ENCODE measurements at regions not wholly inside any gene's neighbourhood (a gene's known extent, or its start where the extent isn't known, plus 50 kb on each side); places are given as distances from the start of the nearest gene placed in this dataset.

DNA sequence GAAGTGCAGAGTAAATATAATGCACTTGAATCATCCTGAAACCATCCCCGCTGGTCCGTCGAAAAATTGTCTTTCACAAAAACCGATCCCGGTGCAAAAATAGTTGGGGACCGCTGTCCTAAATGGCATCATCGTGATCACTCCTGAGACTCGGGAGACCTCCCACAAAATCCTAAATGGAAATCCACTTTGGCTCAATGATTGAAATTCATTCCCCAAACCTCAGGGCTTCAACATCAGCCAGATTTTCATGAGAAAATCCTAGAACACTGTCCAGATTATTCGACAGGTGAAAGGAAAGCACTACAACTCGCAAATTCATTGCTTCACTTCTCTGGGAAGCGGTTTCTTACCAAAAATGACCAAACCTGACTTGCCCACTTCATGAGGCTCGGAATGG, 335.3 kb upstream of the ZNF507 start:
- no peak for TF ChIP-seq CTCF (IDR thresholded peaks at IDR 0.05; ENCODE audit: low read length)
- no peak for TF ChIP-seq EZH2 (optimal IDR thresholded peaks at IDR 0.05; ENCODE audit: low read depth, low read length)
- TF ChIP-seq EZH2phosphoT487 (IDR thresholded peaks at IDR 0.05; ENCODE audit: low read length): no peak

Measured in MM.1S (cell line).